Mesothelial cell of epicardium (in vitro differentiated cells): ENCODE measurements at regions not wholly inside any gene's neighbourhood (a gene's known extent, or its start where the extent isn't known, plus 50 kb on each side); places are given as distances from the start of the nearest gene placed in this dataset.

ENCODE experiments used
- DNase-seq, 2 experiments: peaks; one replicate each; pipeline ENCODE4 v3.0.0; 2021; ENCODE audit warnings: low spot score in 2 of 2; ENCODE audit not compliant: unreplicated experiment in 2 of 2
- H3K27ac Mint-ChIP-seq: 2 replicates; pipeline ENCODE4 v1.8.0; 2021; ENCODE audit warnings: mixed read lengths
- H3K27me3 Mint-ChIP-seq: 2 replicates; pipeline ENCODE4 v1.8.0; 2021; ENCODE audit warnings: low read depth, mixed read lengths
- H3K36me3 Mint-ChIP-seq: 2 replicates; pipeline ENCODE4 v1.8.0; 2021; ENCODE audit warnings: mixed read lengths
- H3K4me1 Mint-ChIP-seq: 2 replicates; pipeline ENCODE4 v1.8.0; 2021; ENCODE audit warnings: mixed read lengths
- H3K4me3 Mint-ChIP-seq: 2 replicates; pipeline ENCODE4 v1.8.0; 2021; ENCODE audit warnings: mild to moderate bottlenecking, moderate library complexity, mixed read lengths
- H3K9me3 Mint-ChIP-seq: 2 replicates; pipeline ENCODE4 v1.8.0; 2021; ENCODE audit warnings: mixed read lengths
- CTCF ChIP-seq: fragments of 200-600 bp; sonication (generic); IDR thresholded peaks from one replicate; pipeline ENCODE4 v1.5.0; 2021; ENCODE audit warnings: antibody characterized with exemption; ENCODE audit not compliant: unreplicated experiment

GRCh38 chr20:25142435-25142834 is 53.1 kb upstream of the ENTPD6 start:
- TF ChIP-seq CTCF: no peak
- H3K27me3 Mint-ChIP-seq: peaks cover 53% of the 10 kb centered on the region
- H3K4me3 Mint-ChIP-seq: no peak overlapping the region
- DNase-seq: no peak
- no peak overlapping the region for H3K27ac Mint-ChIP-seq
- H3K36me3 Mint-ChIP-seq: no peaks in the 10 kb centered on the region
- H3K4me1 Mint-ChIP-seq: no peaks in the 10 kb centered on the region
- H3K9me3 Mint-ChIP-seq: no peaks in the 10 kb centered on the region

GRCh38 chr20:25145131-25145530 is 50.4 kb upstream of the ENTPD6 start:
- no peak for TF ChIP-seq CTCF
- Mint-ChIP-seq H3K27ac (no peak overlapping the region), H3K4me3 (no peak overlapping the region), H3K9me3 (no peaks in the 10 kb centered on the region), H3K27me3 (peaks cover 49% of the 10 kb centered on the region), H3K4me1 (no peaks in the 10 kb centered on the region), H3K36me3 (no peaks in the 10 kb centered on the region)
- DNase-seq: no peak
